AG08395 (cell line): ENCODE measurements at regions not wholly inside any gene's neighbourhood (a gene's known extent, or its start where the extent isn't known, plus 50 kb on each side); places are given as distances from the start of the nearest gene placed in this dataset.
A peak's percentile ranks its signal among the peaks of the same experiment; 100 is the strongest.

Experiments used
- DNase-seq: peaks from one replicate; pipeline ENCODE4 v3.0.0; 2012; ENCODE audit warnings: mixed read lengths, low spot score

DNA sequence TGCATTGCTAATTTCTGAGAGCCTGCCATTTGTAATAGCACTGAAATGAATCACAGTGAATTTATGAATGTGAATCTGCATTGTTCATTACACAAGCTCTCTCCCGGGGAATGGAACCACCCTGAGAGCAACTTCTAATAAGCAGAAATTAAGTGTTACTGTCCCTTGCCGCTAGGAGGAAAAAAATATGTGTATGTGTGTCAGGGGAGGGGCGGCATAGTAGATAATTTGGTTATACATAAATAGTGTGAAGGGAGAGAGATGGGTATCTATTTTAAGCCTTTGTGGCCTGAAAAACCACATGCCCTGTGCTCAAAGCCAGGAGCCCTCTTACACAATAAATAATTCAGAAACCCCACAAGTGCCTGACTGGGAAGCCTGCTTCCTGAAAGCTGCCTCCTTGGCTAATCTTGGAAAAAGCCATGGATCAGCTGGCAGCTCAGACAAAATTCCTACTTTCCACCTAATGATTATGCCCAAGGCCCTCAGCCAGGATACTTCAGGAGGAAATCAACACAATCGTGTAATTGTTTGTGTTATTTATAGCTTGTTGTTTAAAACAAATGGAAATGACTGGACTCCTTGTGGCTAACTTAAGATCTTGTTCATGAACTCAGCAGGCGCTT lies 366.2 kb upstream of the KITLG start:
- peak; percentile 73 for DNase-seq

DNA sequence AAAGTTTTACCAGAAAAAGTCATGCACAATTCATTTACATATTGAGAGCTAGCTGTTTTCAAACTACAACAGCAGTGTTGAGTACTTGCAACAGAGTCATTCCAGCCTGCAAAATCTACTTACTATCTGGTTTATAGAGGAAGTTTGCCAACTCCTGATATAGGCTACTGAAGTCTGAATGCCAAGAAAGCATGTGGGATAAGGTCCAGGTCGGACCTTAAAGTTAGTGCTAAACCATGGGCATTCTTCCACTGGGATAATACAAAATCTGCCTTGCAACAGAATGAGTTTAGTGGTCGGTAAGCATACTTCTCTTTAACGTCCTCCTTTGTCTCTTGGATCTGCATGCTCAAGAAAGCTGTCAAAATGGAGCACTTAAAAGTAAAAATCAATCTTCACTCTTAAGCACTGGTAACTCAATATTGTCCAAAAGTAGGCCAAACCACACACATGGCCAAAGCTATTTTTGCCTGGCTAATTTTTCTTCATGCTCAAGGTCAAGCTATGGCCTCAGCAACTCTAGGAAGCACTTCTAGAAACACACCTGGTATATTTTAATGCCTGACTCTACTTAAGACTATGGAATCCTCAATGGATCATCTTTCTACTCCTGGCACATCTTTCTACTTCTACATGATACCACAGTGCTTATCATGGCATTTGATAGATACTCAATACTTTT lies 364.9 kb upstream of the KITLG start:
- DNase-seq, result no peak

DNA sequence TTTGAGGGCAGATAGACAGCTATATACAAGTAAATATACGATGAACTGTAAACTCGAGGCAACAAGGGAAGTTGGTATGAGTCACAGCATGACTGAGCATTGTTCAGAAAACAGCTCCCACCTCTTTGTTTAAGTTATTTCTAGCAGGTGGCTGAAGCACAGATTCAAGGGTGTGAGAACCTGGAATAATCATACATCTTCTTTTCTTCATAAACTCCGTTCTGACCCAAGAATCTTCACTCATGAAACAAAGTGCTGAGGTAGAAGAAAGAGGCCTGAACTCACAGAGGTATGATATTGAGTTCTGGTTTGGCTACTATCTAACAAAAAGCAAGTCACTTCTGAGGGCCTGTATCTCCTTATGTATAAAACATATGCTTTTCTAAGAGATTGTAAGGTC lies 364.1 kb upstream of the KITLG start:
- no peak for DNase-seq

DNA sequence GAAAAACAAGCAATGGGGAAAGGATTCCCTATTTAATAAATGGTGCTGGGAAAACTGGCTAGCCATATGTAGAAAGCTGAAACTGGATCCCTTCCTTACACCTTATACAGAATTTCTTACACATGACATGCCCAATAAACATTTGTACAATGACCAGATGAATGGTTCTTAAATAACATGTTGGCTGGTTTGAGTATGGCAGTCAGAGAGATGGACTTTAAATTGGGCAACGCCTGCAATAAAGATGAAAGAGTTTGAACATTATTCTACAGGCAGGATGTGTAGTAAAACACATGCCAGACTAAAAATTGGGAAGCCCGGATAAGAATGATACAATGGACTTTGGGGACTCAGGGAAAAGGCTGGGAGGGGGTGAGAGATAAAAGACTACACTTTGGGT lies 360.6 kb upstream of the KITLG start:
- DNase-seq, result no peak

DNA sequence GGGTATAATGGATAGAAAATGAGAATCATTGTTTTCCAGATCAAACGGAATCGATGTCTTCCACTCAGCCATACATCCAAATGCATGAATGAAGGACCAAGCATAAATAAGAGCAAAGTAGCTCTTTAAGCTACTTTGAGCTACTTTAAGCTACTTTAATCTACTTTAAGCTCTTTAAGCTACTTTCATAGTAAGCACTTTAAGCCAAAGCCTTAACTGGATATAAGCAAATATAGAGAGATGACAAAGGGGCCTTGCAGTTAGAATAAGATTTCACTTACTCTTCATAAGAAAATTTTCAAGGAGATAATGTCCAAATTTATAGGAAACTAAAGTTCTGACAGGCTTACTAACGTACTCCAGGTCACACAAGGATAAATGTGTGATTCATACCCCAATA lies 355.6 kb upstream of the KITLG start:
- DNase-seq, result no peak

DNA sequence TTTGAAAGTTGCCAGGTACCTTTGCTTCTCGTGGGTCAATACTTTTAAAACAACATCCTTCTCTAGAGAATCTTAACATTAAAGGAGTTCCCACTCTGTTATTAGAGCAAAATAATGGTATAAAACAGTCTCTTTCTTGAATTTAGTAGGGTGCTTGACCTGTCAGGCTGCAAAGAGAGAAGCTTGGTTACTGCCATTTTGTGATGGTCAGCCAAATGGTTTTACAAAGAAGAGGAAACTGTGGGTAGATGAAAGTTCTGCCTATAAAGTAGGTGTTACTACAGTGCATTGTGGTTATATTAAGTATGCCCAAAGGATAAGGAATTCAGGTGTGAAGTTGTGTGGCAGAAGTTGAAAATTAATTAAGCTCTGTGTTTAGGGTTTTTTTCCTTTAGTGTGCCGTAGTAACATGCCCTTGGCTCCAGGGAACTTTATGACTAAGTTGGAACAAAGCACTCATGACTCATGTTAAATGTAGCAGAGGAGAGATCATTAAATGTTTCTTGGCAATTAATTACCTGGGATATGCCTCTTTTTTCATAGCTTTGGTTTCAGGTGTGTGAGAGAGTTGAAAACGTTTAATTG lies 354.0 kb upstream of the KITLG start:
- no peak for DNase-seq

DNA sequence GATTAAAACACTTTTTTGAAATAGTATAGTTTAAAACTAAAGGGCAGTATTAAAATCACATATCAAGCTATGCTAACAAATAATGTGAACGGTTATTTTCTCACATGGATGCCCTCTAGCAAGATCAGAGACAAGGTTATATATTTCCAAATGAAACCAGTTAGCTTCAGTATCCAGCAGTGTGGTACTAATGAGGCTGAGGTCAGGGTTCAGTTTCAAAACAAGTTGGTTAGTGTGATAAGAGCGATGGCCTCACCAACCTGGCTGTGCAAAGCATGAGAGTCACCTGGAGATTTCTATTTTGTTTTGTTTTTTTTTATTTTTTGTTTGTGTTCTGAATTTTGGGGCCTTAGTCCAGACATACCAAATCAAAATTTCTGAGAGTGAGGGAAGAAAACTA lies 352.2 kb upstream of the KITLG start:
- no peak for DNase-seq

DNA sequence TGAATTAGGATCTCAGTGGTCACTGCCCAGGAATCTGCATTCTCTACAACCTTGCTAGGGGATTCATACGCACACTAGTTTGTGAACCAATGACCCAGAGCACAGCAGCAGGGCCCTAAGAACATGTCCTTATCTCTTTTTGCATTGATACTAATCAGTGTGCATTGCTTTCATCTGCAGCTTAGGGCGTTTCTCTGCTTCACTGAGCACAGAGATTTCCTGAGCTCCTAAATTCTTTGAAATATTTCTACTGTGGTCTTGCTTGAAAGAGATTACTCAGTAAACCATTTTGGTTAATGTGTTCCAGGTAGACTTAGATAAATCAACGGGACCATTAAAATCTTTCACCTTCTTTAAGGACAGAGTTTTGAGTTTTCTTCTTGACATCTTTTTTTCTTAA lies 351.3 kb upstream of the KITLG start:
- DNase-seq, result no peak

DNA sequence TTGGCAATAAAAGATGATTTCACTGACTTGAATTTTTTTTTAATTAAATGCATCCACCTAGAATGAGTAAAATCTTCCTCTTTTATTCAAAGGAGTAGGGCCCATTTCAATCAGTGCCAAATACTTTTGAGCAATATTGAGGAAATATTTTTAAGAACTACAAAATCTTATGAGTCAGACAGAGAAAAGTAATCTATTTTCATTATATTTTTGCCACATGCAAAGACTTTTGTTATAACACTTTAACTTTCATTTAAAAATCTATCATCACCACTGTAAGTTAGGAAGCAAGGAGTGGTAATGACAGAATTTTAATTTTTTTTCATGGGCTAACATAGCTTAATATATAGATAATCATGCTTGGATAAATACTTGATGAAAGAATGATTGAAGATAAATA lies 345.2 kb upstream of the KITLG start:
- DNase-seq, result peak; percentile 14

DNA sequence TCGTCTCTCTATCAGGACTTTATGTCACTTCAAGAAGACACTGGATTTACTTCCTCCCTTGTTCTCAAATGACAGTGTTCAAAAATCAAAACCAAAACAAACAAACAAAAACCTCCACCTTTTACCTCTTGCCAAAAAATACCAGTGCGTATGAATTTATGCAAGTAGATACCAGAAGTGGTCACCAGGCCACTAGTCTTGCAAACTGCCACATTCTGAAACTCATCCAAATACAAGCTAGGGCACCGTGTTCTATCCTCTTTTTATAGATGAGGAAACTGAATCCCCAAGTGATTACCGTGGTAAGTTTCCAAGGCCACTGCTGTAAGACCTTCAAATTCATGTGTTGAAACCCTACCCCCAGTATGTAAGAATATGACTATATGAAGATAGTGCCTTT lies 343.9 kb upstream of the KITLG start:
- no peak for DNase-seq

DNA sequence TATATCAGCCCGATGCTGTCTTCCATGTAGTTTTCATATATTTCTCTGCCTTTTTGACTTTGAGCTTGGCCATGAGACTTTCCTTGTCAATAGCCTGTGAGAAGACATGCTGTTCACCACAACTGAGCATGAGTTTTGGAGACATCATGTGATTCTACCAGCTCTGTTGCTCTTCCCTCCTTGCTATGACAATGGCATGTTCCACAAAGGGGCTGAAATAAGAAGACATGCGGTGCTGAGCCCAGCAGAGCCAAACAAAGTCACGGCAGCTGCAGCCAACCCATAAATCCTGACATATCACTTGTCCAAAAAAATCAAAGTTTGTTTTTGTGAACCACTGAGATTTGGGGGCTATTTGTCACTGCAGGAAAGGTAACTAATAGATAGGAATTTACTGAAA lies 343.4 kb upstream of the KITLG start:
- no peak for DNase-seq

DNA sequence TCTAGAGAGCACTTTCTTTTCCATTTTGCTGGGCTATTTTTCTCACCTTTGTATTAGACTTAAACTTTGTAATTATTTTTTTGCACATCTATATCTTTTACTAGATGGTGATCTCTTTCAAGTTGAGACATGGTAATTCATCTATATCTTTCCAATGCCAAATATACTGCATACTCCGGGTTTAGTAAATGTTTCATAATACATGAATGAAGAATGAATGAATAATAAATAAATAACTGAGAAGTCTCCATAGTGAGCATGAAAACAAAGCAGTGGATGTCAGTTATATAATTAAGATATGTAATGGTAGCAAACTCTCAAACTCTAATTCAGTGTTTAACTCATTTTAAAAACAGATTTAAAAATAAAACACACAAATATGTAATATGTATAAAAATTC lies 342.5 kb upstream of the KITLG start:
- peak; percentile 47 for DNase-seq

DNA sequence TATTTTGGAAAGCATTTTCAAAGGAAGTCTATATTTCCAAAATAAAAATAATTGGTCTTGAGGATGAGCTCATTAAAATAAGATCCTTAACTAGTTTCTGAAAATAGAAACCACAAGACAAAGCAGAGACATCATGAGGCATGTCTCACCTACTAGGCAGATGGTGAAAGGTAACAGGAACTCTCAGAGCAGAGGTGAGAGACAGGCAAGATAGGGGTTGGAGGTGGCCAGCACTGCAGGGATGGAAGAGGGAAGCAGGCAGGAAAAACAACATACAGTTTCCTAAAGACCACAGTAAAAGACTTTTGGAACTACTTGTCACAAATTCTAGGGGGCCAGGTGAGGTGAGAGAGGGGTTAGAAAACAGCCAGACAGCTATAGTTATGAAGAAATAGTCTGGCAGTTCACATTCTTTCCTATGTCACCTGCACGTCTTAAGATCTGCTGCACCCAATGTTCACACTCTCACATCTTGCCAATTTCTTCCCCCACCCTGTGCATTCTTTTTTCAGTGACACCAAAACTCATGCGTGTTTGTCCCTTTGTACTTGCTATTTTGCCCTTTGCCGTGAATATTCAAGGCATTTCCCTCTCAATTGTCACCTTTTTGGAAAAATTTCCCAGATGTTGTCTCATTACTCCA lies 341.7 kb upstream of the KITLG start:
- DNase-seq, result no peak

DNA sequence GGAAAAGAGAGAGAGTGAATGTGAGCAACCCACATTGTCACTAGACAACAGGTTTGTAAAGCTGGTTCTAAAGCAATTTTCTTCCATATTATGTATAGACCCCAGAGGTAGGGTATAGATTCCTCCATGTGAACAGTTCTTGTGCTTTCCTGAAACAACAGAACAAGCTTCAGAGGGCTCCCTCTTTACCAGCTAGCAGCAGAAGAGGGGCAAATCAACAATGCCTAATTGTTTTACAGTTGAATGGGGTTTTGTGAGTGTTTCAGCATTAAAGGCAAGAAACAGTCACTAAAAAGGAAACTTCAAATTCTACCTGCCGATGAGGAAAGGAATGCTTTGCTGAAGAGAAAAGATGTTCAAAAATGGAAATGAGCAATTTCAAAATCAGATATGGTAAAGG lies 341.2 kb upstream of the KITLG start:
- no peak for DNase-seq

DNA sequence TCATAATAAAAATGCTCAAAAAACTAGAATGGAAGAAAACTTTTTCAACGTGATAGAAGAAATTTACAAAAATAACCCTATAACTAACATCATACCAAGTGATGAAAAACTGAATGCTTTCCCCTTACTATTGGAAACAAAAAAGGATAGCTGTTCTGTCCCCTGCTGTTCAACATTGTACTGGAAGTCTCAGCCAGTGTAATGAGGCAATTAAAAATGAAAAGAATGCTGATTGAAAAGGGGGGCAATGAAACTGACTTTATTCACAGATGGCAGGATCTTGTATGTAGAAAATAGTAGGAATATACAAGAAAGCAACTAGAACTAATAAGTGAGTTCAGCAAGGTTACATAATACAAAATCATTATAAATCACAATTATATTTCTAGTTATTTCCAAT lies 337.9 kb upstream of the KITLG start:
- DNase-seq, result no peak

DNA sequence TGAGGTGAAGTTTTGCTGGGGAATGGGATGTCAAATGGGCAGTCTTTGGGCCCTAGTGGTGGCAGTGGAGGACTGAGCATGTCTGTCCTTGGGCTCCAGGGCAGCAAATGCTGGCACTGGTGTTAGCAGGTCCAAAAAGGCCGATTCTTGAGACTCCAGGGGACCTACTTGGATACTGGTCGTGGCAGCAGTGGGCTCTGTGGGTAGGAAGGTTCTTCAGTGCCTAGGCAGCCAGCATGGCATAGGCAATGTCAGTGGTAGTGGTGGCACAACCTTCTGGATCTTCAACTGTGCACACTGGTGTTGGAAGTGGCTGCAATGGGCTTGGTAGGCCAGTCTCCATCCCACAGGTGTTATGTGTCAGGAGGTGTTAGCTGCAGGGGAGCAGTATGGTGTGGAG lies 334.7 kb upstream of the KITLG start:
- no peak for DNase-seq

DNA sequence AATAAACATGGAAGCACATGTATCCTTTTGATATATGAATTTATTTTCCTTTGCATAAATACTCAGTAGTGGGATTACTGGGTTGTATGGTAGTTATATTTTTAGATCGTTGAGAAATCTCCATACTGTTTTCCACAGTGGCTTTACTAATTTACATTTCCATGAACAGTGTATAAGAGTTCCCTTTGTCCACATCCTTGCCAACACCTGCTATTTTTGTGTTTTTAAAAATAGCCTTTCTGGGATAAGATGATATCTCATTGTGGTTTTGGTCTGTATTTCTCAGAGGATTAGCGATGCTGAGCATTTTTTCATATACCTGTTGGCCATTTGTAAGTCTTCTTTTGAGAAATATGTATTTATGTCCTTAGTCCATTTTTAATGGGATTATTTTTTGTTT lies 329.2 kb upstream of the KITLG start:
- no peak for DNase-seq

DNA sequence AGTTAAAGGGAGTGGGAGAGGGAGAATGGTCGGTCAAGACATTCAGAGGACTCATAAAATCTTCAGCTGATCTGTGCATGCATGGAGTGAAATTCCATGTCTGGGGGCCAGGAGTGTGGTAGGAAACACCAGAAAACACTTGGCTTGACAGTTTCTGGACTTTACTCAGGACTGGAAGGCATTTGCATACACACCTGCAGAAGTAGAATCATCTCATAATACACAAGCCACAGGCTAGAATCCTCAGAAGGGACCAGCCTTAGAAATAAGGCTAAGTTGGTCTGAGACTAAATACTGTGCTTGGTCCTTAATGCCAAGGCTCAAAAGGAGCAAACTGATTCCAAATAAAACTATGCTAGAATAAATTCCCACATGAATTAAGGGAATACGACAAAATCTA lies 328.1 kb upstream of the KITLG start:
- no peak for DNase-seq

DNA sequence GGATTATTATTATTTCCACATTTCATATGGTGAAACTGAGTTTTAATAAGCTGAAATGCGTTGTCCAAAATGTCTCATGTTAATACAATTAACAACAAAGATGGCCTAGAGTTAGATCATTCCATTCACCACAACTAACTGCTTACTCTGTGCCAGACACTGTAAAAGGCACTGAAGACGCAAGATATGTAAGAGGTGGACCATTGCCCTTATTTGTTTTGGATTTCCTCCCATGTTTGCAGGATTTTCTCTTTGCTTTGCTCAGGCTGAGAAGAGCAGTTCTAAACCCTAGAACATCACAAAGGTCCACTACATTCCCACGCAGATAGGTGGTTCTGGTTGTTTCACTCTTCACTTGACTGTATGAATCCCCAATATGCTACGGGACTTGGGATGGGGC lies 324.4 kb upstream of the KITLG start:
- DNase-seq, result no peak

DNA sequence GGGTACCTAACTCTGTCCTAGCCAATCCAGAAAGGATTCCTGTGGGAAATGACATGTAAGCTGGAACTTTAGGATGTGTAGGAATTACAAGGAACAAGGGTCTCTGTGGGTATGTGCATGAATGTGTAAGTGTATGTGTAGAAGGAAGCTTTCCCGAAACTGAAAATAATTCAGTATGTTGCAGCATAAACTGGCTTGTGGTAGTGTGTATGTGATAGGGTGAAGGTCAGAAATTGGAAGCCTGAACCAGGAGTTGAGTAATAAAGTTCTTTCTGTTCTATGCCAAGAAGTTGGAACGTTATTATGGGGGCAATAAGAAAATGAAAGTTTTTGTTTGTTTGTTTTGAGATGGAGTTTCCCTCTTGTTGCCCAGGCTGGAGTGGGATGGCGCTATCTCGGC lies 323.1 kb upstream of the KITLG start:
- no peak for DNase-seq

DNA sequence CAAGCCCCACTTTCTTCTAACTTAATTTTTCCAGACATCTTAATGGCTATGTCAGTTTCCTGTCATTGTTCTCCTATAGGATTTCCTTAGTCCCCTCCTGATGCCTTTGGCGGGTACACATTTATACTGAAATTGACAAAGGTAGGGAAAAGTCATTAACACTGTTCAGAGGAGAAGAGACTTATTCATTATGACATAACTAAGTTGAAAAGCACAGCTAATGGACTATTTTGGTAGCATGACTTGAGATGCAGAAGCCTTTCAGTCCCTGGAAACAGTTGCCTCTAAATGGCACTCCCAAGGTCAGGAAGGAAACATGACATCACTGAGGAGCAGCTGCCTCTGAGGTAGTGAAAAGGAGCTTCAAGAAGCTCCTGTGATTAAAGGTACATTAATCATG lies 317.5 kb upstream of the KITLG start:
- DNase-seq, result no peak

DNA sequence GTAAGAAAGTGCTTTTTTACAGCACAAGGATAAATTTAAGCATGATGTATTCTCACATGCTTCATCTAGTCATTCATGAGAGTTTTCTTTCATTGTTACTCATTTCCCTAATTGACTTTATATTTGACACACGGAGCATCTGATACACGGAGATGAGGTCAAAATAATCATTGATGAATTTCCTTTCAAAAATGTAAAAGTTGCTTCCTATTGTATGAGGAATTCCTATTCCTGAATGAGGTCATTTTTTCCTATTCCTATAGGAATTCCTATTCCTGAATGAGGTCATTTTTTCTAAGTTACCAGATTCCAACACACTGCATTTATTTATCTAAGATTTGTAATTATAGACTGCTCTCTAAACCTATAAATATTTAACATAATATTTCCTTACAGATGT lies 316.7 kb upstream of the KITLG start:
- no peak for DNase-seq

DNA sequence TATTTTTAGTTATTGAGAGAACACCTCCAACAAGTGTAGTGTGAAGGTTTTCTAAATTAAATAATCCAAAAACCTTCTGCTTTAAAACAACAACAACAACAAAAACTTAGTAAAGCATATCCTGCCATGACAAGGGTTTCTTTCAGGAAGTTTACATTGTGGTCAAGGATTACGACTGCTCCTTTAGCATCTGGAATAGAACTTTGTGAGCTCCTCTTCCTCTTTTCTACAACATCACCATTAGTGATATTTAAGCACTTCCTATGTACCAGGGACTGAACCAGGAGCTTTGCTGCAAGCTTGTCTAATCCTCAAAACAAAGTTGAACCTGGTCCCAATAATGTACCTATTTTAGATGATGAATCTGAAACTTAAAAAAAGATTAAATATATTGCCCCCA lies 315.4 kb upstream of the KITLG start:
- no peak for DNase-seq

DNA sequence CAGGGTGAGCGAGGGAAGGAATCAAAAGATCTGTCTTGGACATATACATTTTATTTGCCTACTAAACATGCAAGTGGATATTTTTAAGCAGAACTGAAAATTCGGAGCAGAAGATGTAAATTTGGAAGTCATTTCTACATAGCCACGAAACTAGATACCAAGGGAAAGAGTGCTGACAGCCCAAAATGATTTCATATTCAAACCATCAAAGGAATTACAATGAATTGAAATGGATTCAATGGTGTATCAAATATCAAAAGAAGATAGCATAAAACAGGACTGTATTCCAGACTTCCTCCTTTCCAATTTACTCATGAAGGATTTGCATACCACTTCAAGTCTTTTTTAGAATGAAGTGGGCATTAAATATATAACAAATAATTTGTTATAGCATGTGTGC lies 313.5 kb upstream of the KITLG start:
- DNase-seq, result no peak
